HepG2 (cell line): ENCODE measurements at regions not wholly inside any gene's neighbourhood (a gene's known extent, or its start where the extent isn't known, plus 50 kb on each side); places are given as distances from the start of the nearest gene placed in this dataset.

Source experiments
- ATAC-seq: fragments of 200-7000 bp; cut with Tn5 transposase; 3 replicates; pipeline ENCODE4 v1.9.1; 2020; ENCODE audit warnings: mild to moderate bottlenecking, moderate library complexity
- BruUV-seq: library from RNA; stranded (reverse); fragments of 400-500 nt; replicated peaks from 2 replicates; lab custom pipeline; 2021; lab: Mats Ljungman, UMichigan
- CTCF ChIA-PET: fragments of 300-600 bp; formaldehyde crosslinking; extraction: SDS; loops from one replicate; lab custom pipeline; 2021; ENCODE audit warnings: low total read pairs, inconsistent platforms, low intra/inter-chr PET ratio; lab: Yijun Ruan, JAX
- POLR2A ChIA-PET: fragments of 350-600 bp; sonication (Branson Sonifier 250); formaldehyde crosslinking; loops from one replicate; lab custom pipeline; 2020; ENCODE audit warnings: antibody characterized with exemption, inconsistent platforms; lab: Yijun Ruan, JAX
- DNase-seq: peaks from one replicate; pipeline ENCODE4 v3.0.0-alpha.2; 2015; ENCODE audit warnings: low spot score
- FAIRE-seq: peaks from 3 replicates; lab custom pipeline; 2011; peaks lifted over from hg19 to GRCh38; lab: Jason Lieb, UNC
- H2AFZ ChIP-seq: one replicate; pipeline ENCODE4 v1.6.1; 2011; ENCODE audit warnings: low read length, inconsistent platforms
- H3K27ac ChIP-seq: fragments of 300-600 bp; 3 replicates; pipeline ENCODE4 v1.8.0; 2011; ENCODE audit warnings: mixed run types, mild to moderate bottlenecking, mixed read lengths, low read length, inconsistent platforms; ENCODE audit not compliant: insufficient read depth; ENCODE audit errors: extremely low read length
- H3K27me3 ChIP-seq, 2 experiments: fragments of 200-600 bp in 1 of 2; 2 replicates in 1 of 2; 3 replicates in 1 of 2; pipeline versions ENCODE4 v1.6.0 to v1.8.0; 2011; ENCODE audit warnings: low read length in 2 of 2, mild to moderate bottlenecking in 2 of 2, moderate library complexity in 2 of 2, inconsistent platforms in 1 of 2; ENCODE audit not compliant: insufficient read depth in 2 of 2, control insufficient read depth in 1 of 2
- H3K36me3 ChIP-seq, 2 experiments: fragments of 200-600 bp in 1 of 2; replicated peaks in 1 of 2; 2 replicates in 1 of 2; 3 replicates in 1 of 2; pipeline versions ENCODE4 v1.5.1 to v1.8.0; 2011; ENCODE audit warnings: low read length in 2 of 2, inconsistent platforms in 1 of 2; ENCODE audit not compliant: insufficient read depth in 2 of 2, control insufficient read depth in 1 of 2
- H3K4me1 ChIP-seq: 2 replicates; pipeline ENCODE4 v1.5.1; 2012; ENCODE audit warnings: low read length, inconsistent platforms; ENCODE audit not compliant: insufficient read depth
- H3K4me2 ChIP-seq: 2 replicates; pipeline ENCODE4 v1.6.0; 2011; ENCODE audit warnings: low read depth, low read length, inconsistent platforms
- H3K4me3 ChIP-seq, 3 experiments: fragments of 200-600 bp in 1 of 3; sonication (generic), shearing (Covaris generic) in 1 of 3; replicated peaks in 1 of 3; 2 replicates each; pipeline ENCODE4 v1.5.1; 2011 to 2016; ENCODE audit warnings: low read length in 3 of 3, inconsistent platforms in 2 of 3, low read depth in 2 of 3, mild to moderate bottlenecking in 2 of 3, control low read depth in 1 of 3, mixed read lengths in 1 of 3; ENCODE audit not compliant: insufficient read depth in 1 of 3
- H3K79me2 ChIP-seq: one replicate; pipeline ENCODE4 v1.6.1; 2011; ENCODE audit warnings: low read length, inconsistent platforms; ENCODE audit not compliant: insufficient read depth
- H3K9ac ChIP-seq: 2 replicates; pipeline ENCODE4 v1.6.0; 2011; ENCODE audit warnings: mild to moderate bottlenecking, low read depth, low read length, inconsistent platforms; ENCODE audit not compliant: insufficient read depth
- H3K9me3 ChIP-seq: 2 replicates; pipeline ENCODE4 v1.5.1; 2012; ENCODE audit warnings: mild to moderate bottlenecking, low read length
- H4K20me1 ChIP-seq: 2 replicates; pipeline ENCODE4 v1.6.0; 2011; ENCODE audit warnings: inconsistent platforms, mild to moderate bottlenecking, low read length, moderate library complexity; ENCODE audit not compliant: insufficient read depth
- BHLHE40 ChIP-seq: IDR thresholded peaks from 2 replicates; pipeline ENCODE4 v1.6.1; 2011; ENCODE audit warnings: low read length, improper control_type of control experiment
- HNF4A ChIP-seq: sonication (generic); formaldehyde crosslinking; IDR thresholded peaks from 2 replicates; pipeline ENCODE4 v1.4.0; 2020; ENCODE audit warnings: missing genetic modification reagents
- HOXA5 ChIP-seq: sonication (generic); formaldehyde crosslinking; IDR thresholded peaks from 2 replicates; pipeline ENCODE4 v1.4.0; 2020; ENCODE audit warnings: missing genetic modification reagents
- NFYB ChIP-seq: sonication (generic); formaldehyde crosslinking; IDR thresholded peaks from 2 replicates; pipeline ENCODE4 v1.4.0; 2020; ENCODE audit warnings: missing genetic modification reagents
- REL ChIP-seq: sonication (generic); formaldehyde crosslinking; conservative IDR thresholded peaks from 2 replicates; pipeline ENCODE4 v1.8.0; 2022; ENCODE audit warnings: mild to moderate bottlenecking, missing genetic modification reagents, moderate library complexity
- RFX1 ChIP-seq: fragments of 450-650 bp; IDR thresholded peaks from 2 replicates; pipeline ENCODE4 v1.6.1; 2017
- RFX5 ChIP-seq: IDR thresholded peaks from 2 replicates; pipeline ENCODE4 v1.6.1; 2011; ENCODE audit warnings: low read depth, low read length, improper control_type of control experiment
- ZNF503 ChIP-seq: sonication (generic); formaldehyde crosslinking; IDR thresholded peaks from 2 replicates; pipeline ENCODE4 v1.4.0; 2020; ENCODE audit warnings: missing genetic modification reagents
- ZNF7 ChIP-seq: IDR thresholded peaks from 2 replicates; pipeline ENCODE4 v1.6.1; 2016; ENCODE audit warnings: missing biosample characterization, missing genetic modification reagents
- WGBS: methylation state at CpG from one replicate; pipeline ENCODE4 v1.1.6; 2017; ENCODE audit warnings: low lambda C conversion rate; 5-methylcytosine and 5-hydroxymethylcytosine counted together
- in situ Hi-C: cut with HindIII; loops from 2 replicates; pipeline ENCODE4 v1.10.0; 2017; ENCODE audit warnings: low pct_unique_long_range_greater_than_20kb; ENCODE audit not compliant: extremely low pct_ligation_motif_present
- intact Hi-C: fragments of 100-400 bp; cut with micrococcal nuclease; formaldehyde crosslinking; loops from one replicate; pipeline ENCODE4 v1.10.0; 2022; ENCODE audit not compliant: unreplicated experiment

DNA sequence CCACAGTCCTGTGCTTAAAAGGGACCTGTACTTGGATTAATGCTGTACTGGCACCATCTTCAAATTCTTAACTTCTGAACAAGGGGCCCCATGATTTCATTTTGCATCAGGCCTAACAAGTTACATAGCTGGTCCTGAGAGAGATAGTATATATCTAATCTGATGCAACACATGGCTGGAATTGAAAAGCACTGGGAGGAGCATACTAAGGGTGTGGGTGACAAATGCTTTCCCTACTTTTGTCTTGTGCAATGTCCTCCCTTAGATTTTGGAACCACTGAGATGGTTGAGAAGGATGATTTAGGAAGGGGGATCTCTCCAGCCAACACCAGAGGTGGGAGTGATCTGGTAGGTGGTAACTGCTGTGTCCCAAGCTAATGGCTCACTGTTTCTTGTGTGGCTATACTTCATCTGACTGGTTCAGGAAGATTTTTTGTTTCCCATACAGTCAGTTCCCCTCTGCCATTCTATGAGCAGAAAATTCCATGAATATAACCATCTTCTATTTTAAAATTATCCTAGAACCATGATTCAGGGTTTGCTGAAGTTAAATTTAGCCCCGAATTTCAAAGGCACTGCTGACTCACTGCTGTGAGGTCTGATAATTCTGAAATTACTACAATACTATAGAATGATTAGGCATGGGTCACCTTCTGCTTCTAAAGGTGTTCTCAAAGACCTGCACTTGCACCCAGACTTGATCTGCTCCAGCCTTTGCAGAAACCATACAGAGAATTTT lies 108.3 kb upstream of the NCKAP5 start:
- Histone ChIP-seq H3K9me3 (no peaks in the 10 kb centered on the region), H3K4me1 (peaks cover 15% of the 10 kb centered on the region), H3K4me3 (no peak overlapping the region), H4K20me1 (no peaks in the 10 kb centered on the region), H3K79me2 (no peaks in the 10 kb centered on the region), H3K27ac (no peak overlapping the region), H3K4me2 (no peak overlapping the region), H2AFZ (no peak overlapping the region), H3K9ac (no peak overlapping the region)
- WGBS = 4% methylated on average over 1 of the region's 1 CpG
- ChIA-PET POLR2A (no interaction called here), CTCF (no interaction called here)
- BruUV-seq = no TSS peak
- in situ Hi-C loops = no loop called here
- FAIRE-seq (no peak), DNase-seq (no peak), ATAC-seq (no peak)
- intact Hi-C loops = no loop called here
- no peak for TF ChIP-seq NFYB
- TF ChIP-seq HOXA5 (CRISPR knock-in tag) = no peak
- no peak for TF ChIP-seq RFX5
- no peak for TF ChIP-seq ZNF7 (CRISPR knock-in tag)
- no peak for TF ChIP-seq BHLHE40
- no peak for TF ChIP-seq REL (CRISPR knock-in tag)
- TF ChIP-seq RFX1 = no peak
- no peak for TF ChIP-seq HNF4A
- no peak for TF ChIP-seq ZNF503
- TF ChIP-seq, all 625 proteins: peak for 0
- Histone ChIP-seq H3K27me3 (no peaks in the 10 kb centered on the region), H3K36me3 (no peaks in the 10 kb centered on the region)
